Activated CD8-positive, alpha-beta T cell treated with anti-CD3 and anti-CD28 coated beads, Interleukin-2, amount 10 ng/mL, durations not matched to agents 7 days and 5 days (primary cell): ENCODE measurements at regions not wholly inside any gene's neighbourhood (a gene's known extent, or its start where the extent isn't known, plus 50 kb on each side); places are given as distances from the start of the nearest gene placed in this dataset.

Experiments used
- ATAC-seq: fragments of 150-1000 bp; cut with Tn5 transposase; one replicate; pipeline ENCODE4 v1.10.0; 2021; ENCODE audit warnings: moderate library complexity
- CTCF ChIA-PET: fragments of 350-600 bp; sonication (Branson Sonifier 250); formaldehyde crosslinking; loops from one replicate; lab custom pipeline; 2021; ENCODE audit warnings: antibody characterized with exemption; lab: Charles Lee
- POLR2A ChIA-PET: fragments of 350-600 bp; sonication (Branson Sonifier 250); formaldehyde crosslinking; loops from one replicate; lab custom pipeline; 2021; ENCODE audit warnings: antibody characterized with exemption; lab: Charles Lee
- DNase-seq: peaks from one replicate; pipeline ENCODE4 v3.0.0-alpha.2; 2020
- H3K27ac Mint-ChIP-seq: one replicate; pipeline ENCODE4 v1.8.0; 2021; ENCODE audit warnings: mild to moderate bottlenecking, mixed read lengths
- H3K27me3 Mint-ChIP-seq: one replicate; pipeline ENCODE4 v1.8.0; 2021; ENCODE audit warnings: low read depth, mixed read lengths
- H3K36me3 Mint-ChIP-seq: one replicate; pipeline ENCODE4 v1.8.0; 2021; ENCODE audit warnings: low read depth, mixed read lengths
- H3K4me1 Mint-ChIP-seq: one replicate; pipeline ENCODE4 v1.8.0; 2021; ENCODE audit warnings: low read depth, mixed read lengths
- H3K4me3 Mint-ChIP-seq: one replicate; pipeline ENCODE4 v1.8.0; 2021; ENCODE audit warnings: mild to moderate bottlenecking, mixed read lengths
- H3K9me3 Mint-ChIP-seq: one replicate; pipeline ENCODE4 v1.8.0; 2022; ENCODE audit warnings: mixed read lengths; ENCODE audit not compliant: insufficient read depth

- ATAC-seq = no peak
- no peak for DNase-seq
- Mint-ChIP-seq H3K36me3 (no peaks in the 10 kb centered on the region), H3K4me3 (no peak overlapping the region), H3K27ac (no peak overlapping the region), H3K27me3 (no peaks in the 10 kb centered on the region), H3K9me3 (no peaks in the 10 kb centered on the region), H3K4me1 (no peaks in the 10 kb centered on the region)
- ChIA-PET CTCF (no interaction called here), POLR2A (no interaction called here)
These were observed 213.3 kb downstream of the SEMA6A start for GRCh38 chr5:116361171-116361967.

GRCh38 chr5:116360008-116360853 is 214.4 kb downstream of the SEMA6A start:
- Mint-ChIP-seq H3K9me3 (peaks cover under 1% of the 10 kb centered on the region), H3K4me1 (no peaks in the 10 kb centered on the region), H3K27me3 (no peaks in the 10 kb centered on the region), H3K27ac (no peak overlapping the region), H3K4me3 (no peak overlapping the region), H3K36me3 (no peaks in the 10 kb centered on the region)
- ChIA-PET CTCF (no interaction called here), POLR2A (no interaction called here)
- ATAC-seq (no peak), DNase-seq (no peak)

GRCh38 chr5:116359592-116359991 is 215.0 kb downstream of the SEMA6A start:
- ChIA-PET POLR2A (no interaction called here), CTCF (no interaction called here)
- no peaks in the 10 kb centered on the region for H3K4me1 Mint-ChIP-seq
- no peak overlapping the region for H3K4me3 Mint-ChIP-seq
- no peaks in the 10 kb centered on the region for H3K36me3 Mint-ChIP-seq
- no peak overlapping the region for H3K27ac Mint-ChIP-seq
- peaks cover 6% of the 10 kb centered on the region for H3K9me3 Mint-ChIP-seq
- DNase-seq (no peak), ATAC-seq (no peak)
- H3K27me3 Mint-ChIP-seq = no peaks in the 10 kb centered on the region

GRCh38 chr5:116358911-116359418 is 215.7 kb downstream of the SEMA6A start:
- CTCF ChIA-PET = no interaction called here
- H3K27me3 Mint-ChIP-seq = no peaks in the 10 kb centered on the region

GRCh38 chr5:116358015-116358523 is 216.6 kb downstream of the SEMA6A start:
- H3K27me3 Mint-ChIP-seq = no peaks in the 10 kb centered on the region
- no peak overlapping the region for H3K27ac Mint-ChIP-seq
- POLR2A ChIA-PET = no interaction called here
- DNase-seq (no peak), ATAC-seq (no peak)
- H3K9me3 Mint-ChIP-seq = peaks cover 6% of the 10 kb centered on the region
- H3K4me1 Mint-ChIP-seq = no peaks in the 10 kb centered on the region
- H3K4me3 Mint-ChIP-seq = no peak overlapping the region
- CTCF ChIA-PET = no interaction called here
- no peaks in the 10 kb centered on the region for H3K36me3 Mint-ChIP-seq

More at GRCh38 chr5:116358911-116359418, 215.7 kb downstream of the SEMA6A start:
- no peaks in the 10 kb centered on the region for H3K36me3 Mint-ChIP-seq
- H3K4me1 Mint-ChIP-seq = no peaks in the 10 kb centered on the region
- ATAC-seq (no peak), DNase-seq (no peak)
- peaks cover 6% of the 10 kb centered on the region for H3K9me3 Mint-ChIP-seq
- POLR2A ChIA-PET = no interaction called here
- H3K27ac Mint-ChIP-seq = no peak overlapping the region
- H3K4me3 Mint-ChIP-seq = no peak overlapping the region

GRCh38 chr5:116355819-116356601 is 218.6 kb downstream of the SEMA6A start:
- no peaks in the 10 kb centered on the region for H3K27me3 Mint-ChIP-seq
- H3K4me3 Mint-ChIP-seq = no peak overlapping the region
- DNase-seq = no peak
- H3K4me1 Mint-ChIP-seq = no peaks in the 10 kb centered on the region
- ChIA-PET CTCF (no interaction called here), POLR2A (no interaction called here)
- no peak overlapping the region for H3K27ac Mint-ChIP-seq
- no peaks in the 10 kb centered on the region for H3K36me3 Mint-ChIP-seq
- H3K9me3 Mint-ChIP-seq = peaks cover 6% of the 10 kb centered on the region
- ATAC-seq = no peak

GRCh38 chr5:116354699-116355098 is 219.9 kb downstream of the SEMA6A start:
- no peak overlapping the region for H3K4me3 Mint-ChIP-seq
- ATAC-seq (no peak), DNase-seq (no peak)
- ChIA-PET POLR2A (no interaction called here), CTCF (no interaction called here)
- no peaks in the 10 kb centered on the region for H3K36me3 Mint-ChIP-seq
- no peaks in the 10 kb centered on the region for H3K4me1 Mint-ChIP-seq
- no peak overlapping the region for H3K27ac Mint-ChIP-seq
- no peaks in the 10 kb centered on the region for H3K27me3 Mint-ChIP-seq
- peaks cover 6% of the 10 kb centered on the region for H3K9me3 Mint-ChIP-seq

GRCh38 chr5:116347657-116348056 is 227.0 kb downstream of the SEMA6A start:
- no peaks in the 10 kb centered on the region for H3K9me3 Mint-ChIP-seq
- H3K4me1 Mint-ChIP-seq = no peaks in the 10 kb centered on the region
- CTCF ChIA-PET = no interaction called here
- POLR2A ChIA-PET = no interaction called here
- H3K27me3 Mint-ChIP-seq = no peaks in the 10 kb centered on the region
- H3K27ac Mint-ChIP-seq = no peak overlapping the region
- no peak overlapping the region for H3K4me3 Mint-ChIP-seq
- no peaks in the 10 kb centered on the region for H3K36me3 Mint-ChIP-seq
- ATAC-seq (no peak), DNase-seq (no peak)

- no peaks in the 10 kb centered on the region for H3K36me3 Mint-ChIP-seq
These were observed 230.7 kb downstream of the SEMA6A start for GRCh38 chr5:116343961-116344360.

More at GRCh38 chr5:116343961-116344360, 230.7 kb downstream of the SEMA6A start:
- DNase-seq = no peak
- CTCF ChIA-PET = no interaction called here
- Mint-ChIP-seq H3K9me3 (no peaks in the 10 kb centered on the region), H3K27me3 (no peaks in the 10 kb centered on the region), H3K4me1 (no peaks in the 10 kb centered on the region), H3K4me3 (no peak overlapping the region), H3K27ac (no peak overlapping the region)
- no peak for ATAC-seq
- POLR2A ChIA-PET = no interaction called here
